ENCODE measurements at regions not wholly inside any gene's neighbourhood (a gene's known extent, or its start where the extent isn't known, plus 50 kb on each side); places are given as distances from the start of the nearest gene placed in this dataset.

- TF ChIP-seq, protein P1, sequence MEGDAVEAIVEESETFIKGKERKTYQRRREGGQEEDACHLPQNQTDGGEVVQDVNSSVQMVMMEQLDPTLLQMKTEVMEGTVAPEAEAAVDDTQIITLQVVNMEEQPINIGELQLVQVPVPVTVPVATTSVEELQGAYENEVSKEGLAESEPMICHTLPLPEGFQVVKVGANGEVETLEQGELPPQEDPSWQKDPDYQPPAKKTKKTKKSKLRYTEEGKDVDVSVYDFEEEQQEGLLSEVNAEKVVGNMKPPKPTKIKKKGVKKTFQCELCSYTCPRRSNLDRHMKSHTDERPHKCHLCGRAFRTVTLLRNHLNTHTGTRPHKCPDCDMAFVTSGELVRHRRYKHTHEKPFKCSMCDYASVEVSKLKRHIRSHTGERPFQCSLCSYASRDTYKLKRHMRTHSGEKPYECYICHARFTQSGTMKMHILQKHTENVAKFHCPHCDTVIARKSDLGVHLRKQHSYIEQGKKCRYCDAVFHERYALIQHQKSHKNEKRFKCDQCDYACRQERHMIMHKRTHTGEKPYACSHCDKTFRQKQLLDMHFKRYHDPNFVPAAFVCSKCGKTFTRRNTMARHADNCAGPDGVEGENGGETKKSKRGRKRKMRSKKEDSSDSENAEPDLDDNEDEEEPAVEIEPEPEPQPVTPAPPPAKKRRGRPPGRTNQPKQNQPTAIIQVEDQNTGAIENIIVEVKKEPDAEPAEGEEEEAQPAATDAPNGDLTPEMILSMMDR (IDR thresholded peaks at IDR 0.05; ENCODE audit: insufficient read depth, low read depth, low read length) = no peak
- TF ChIP-seq EZH2 (IDR thresholded peaks at IDR 0.05; ENCODE audit: insufficient read depth, low read length) = no peak
These were observed 387.5 kb downstream of the FAM170A start for GRCh38 chr5:120016717-120017382.
